ENCODE measurements at regions not wholly inside any gene's neighbourhood (a gene's known extent, or its start where the extent isn't known, plus 50 kb on each side); places are given as distances from the start of the nearest gene placed in this dataset.

DNA sequence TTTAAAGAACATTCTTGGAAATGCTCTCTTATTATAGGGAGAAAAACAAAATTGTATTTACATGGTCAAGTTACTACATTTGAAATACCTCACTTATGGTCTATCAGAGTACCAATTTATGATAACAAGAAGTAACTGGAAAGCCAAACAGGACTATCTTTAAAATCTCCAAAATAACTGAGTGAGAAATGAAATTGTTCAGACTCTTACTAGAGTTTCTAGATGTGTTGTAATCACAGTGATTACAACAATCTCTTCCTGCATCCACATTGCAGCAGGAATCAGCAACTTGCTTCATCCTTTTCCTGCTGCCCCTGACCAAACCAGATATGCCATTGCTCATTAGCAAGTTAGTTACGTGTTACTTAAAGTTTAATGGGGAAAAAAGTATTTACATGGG, 245.2 kb upstream of the SMIM31 start:
- H3K27ac ChIP-seq = no peak overlapping the region
- no peak overlapping the region for H3K4me3 ChIP-seq (replicated peaks in 1 of 3)
- H3K9me3 ChIP-seq = no peaks in the 10 kb centered on the region
- TF ChIP-seq POLR2A (IDR thresholded peaks at IDR 0.05) (no peak), CTCF (IDR thresholded peaks at IDR 0.05) (no peak)
- no peaks in the 10 kb centered on the region for H3K36me3 ChIP-seq
- intact Hi-C loops (cut with DNase I) = no loop called here
- DNase-seq = no peak
- H3K27me3 ChIP-seq = no peaks in the 10 kb centered on the region
- WGBS, 2 donors = 69 to 83% methylated on average over 1 of the region's 1 CpG
- H3K4me1 ChIP-seq = no peaks in the 10 kb centered on the region

DNA sequence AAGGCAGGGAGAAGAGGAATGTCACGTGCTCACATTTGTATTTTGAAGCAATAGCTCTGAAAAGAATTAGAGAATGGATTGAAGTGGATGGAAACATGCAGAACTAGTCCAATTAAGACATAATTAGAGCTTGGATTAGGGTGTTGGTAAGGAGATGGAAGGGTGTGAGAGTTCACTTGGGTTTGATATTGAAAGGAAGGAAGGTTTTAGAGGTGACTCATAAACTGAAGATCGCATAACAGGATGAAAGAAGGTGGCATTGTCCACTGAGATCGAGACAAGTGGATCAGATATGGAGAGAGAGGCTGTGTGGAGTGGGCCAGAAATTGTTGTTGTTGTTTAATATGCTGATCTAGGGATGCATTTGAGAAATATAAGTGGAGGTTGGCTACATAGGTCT, 244.0 kb upstream of the SMIM31 start:
- WGBS, 2 donors = 49 to 57% methylated on average over 3 of the region's 3 CpGs
- H3K36me3 ChIP-seq = no peaks in the 10 kb centered on the region
- H3K27me3 ChIP-seq = no peaks in the 10 kb centered on the region
- intact Hi-C loops (cut with DNase I) = no loop called here
- H3K4me1 ChIP-seq = no peaks in the 10 kb centered on the region
- H3K9me3 ChIP-seq = no peaks in the 10 kb centered on the region
- DNase-seq = no peak
- H3K4me3 ChIP-seq (replicated peaks in 1 of 3) = no peak overlapping the region
- TF ChIP-seq POLR2A (IDR thresholded peaks at IDR 0.05) = no peak
- TF ChIP-seq CTCF (IDR thresholded peaks at IDR 0.05) = no peak
- H3K27ac ChIP-seq = no peak overlapping the region

- DNase-seq = no peak
- no peak overlapping the region for H3K4me3 ChIP-seq (replicated peaks in 1 of 3)
- intact Hi-C loops (cut with DNase I) = no loop called here
- no peaks in the 10 kb centered on the region for H3K36me3 ChIP-seq
- no peak overlapping the region for H3K27ac ChIP-seq
- H3K9me3 ChIP-seq = no peaks in the 10 kb centered on the region
- 77 to 82% methylated on average over 2 of the region's 2 CpGs for WGBS, 2 donors
- no peaks in the 10 kb centered on the region for H3K4me1 ChIP-seq
- TF ChIP-seq CTCF (IDR thresholded peaks at IDR 0.05) = no peak
- TF ChIP-seq POLR2A (IDR thresholded peaks at IDR 0.05) = no peak
- no peaks in the 10 kb centered on the region for H3K27me3 ChIP-seq
Measured at GRCh38 chr4:164512124-164512523, 241.8 kb upstream of the SMIM31 start.

GRCh38 chr4:164514765-164515164, 239.2 kb upstream of the SMIM31 start:
- Histone ChIP-seq H3K27me3 (no peaks in the 10 kb centered on the region), H3K36me3 (no peaks in the 10 kb centered on the region), H3K4me1 (no peaks in the 10 kb centered on the region), H3K9me3 (no peaks in the 10 kb centered on the region), H3K27ac (no peak overlapping the region), H3K4me3 (replicated peaks in 1 of 3) (no peak overlapping the region)
- intact Hi-C loops (cut with DNase I) = no loop called here
- TF ChIP-seq POLR2A (IDR thresholded peaks at IDR 0.05) (no peak), CTCF (IDR thresholded peaks at IDR 0.05) (no peak)
- DNase-seq = no peak

DNA sequence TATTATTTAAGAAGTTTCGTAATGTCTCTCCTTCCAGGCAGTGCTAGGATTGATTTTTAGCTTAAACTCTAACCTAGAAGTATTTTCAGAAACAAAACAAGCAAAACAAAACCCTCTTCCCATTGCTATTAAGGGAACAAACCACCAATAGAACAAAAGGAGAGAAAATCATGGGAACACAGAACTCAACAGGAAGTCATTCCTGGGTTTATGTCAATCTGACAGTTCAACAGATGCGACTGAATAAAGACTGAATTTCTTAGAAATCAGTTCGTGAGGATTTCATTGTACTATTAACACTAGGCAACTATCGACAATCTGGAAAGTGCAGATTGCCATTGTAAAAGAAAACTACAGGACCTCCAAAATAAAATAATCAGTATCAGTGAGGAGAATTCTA, 229.1 kb upstream of the SMIM31 start:
- Histone ChIP-seq H3K36me3 (no peaks in the 10 kb centered on the region), H3K4me1 (no peaks in the 10 kb centered on the region), H3K27me3 (no peaks in the 10 kb centered on the region), H3K4me3 (replicated peaks in 1 of 3) (no peak overlapping the region), H3K9me3 (no peaks in the 10 kb centered on the region), H3K27ac (no peak overlapping the region)
- TF ChIP-seq POLR2A (IDR thresholded peaks at IDR 0.05) = no peak
- no peak for TF ChIP-seq CTCF (IDR thresholded peaks at IDR 0.05)
- intact Hi-C loops (cut with DNase I) = no loop called here
- 75% methylated on average over 4 of the region's 4 CpGs for WGBS, 2 donors
- DNase-seq = no peak
